GM21576 (cell line): ENCODE measurements at regions not wholly inside any gene's neighbourhood (a gene's known extent, or its start where the extent isn't known, plus 50 kb on each side); places are given as distances from the start of the nearest gene placed in this dataset.

Source experiments
- ATAC-seq: cut with Tn5 transposase; IDR thresholded peaks from one replicate; pipeline ENCODE4 v1.9.1; 2021; ENCODE audit warnings: mild to moderate bottlenecking, moderate library complexity; ENCODE audit not compliant: unreplicated experiment

DNA sequence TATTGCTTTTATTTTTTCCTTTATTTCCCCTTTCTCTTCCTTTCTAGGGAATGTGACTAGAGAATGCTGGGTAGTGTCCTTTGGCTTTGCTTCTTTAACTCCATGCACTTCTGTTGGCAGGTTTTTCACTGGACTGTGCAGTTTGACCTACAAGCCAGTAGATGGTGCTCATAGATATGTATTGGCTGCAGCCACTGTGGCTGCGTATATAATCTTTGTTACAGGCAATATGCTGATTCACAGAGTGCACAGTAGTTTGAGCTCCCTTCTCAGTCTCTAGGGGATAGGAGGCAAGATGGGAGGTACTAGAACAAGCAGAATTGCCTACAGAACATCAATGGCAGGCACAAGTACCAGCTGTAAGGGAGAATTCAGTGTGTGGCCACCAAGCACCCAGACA is 503.5 kb downstream of the LRFN5 start:
- no peak for ATAC-seq

- ATAC-seq = no peak
These were observed 488.5 kb downstream of the LRFN5 start for GRCh38 chr14:42095155-42095554.

DNA sequence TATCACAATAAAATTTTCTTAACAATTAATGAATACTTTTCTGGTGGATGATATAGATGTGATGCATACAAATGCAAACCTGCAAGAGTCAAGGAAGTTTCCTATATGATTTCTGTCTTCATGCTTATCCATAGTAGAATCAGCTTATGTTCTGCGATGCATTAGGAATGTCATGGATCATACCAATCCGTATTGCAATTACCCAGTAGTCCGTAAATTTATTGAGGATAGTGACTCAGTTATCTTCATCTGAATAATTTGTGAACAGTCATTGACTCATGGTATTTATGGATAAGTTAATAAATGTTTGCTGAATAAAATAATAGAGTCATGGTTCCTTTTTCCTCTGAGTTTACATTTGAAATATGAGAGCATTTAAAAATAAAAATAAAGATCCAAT is 483.4 kb downstream of the LRFN5 start:
- no peak for ATAC-seq

DNA sequence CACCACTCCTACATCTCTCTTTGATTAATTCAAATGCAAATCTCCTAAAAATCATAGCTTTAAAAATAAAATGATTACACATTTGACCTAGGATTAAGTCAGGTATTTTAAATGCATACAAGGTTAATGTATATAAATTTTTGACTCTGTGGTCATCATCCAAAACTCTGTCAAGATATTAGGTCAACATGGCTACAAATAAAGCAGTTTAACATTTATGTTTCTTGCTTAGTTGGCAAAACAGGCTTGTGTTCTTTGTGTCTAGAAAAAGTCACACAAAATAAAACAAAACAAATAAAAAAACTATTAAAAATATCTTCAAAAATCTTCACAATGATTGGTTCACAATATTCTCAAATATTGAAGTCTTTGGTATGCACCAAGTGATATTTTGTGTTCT is 473.2 kb downstream of the LRFN5 start:
- no peak for ATAC-seq

GRCh38 chr14:42078345-42078744 is 471.7 kb downstream of the LRFN5 start:
- no peak for ATAC-seq

GRCh38 chr14:42070031-42070430 is 463.4 kb downstream of the LRFN5 start:
- ATAC-seq = no peak

- ATAC-seq = no peak
These were observed 450.4 kb downstream of the LRFN5 start for GRCh38 chr14:42057111-42057510.

- ATAC-seq = no peak
These were observed 440.9 kb downstream of the LRFN5 start for GRCh38 chr14:42047421-42048055.

GRCh38 chr14:42045383-42045782 is 438.7 kb downstream of the LRFN5 start:
- ATAC-seq = no peak

GRCh38 chr14:42028607-42029006 is 421.9 kb downstream of the LRFN5 start:
- no peak for ATAC-seq

GRCh38 chr14:42027271-42027670 is 420.6 kb downstream of the LRFN5 start:
- no peak for ATAC-seq

GRCh38 chr14:42023452-42023851 is 416.8 kb downstream of the LRFN5 start:
- no peak for ATAC-seq

DNA sequence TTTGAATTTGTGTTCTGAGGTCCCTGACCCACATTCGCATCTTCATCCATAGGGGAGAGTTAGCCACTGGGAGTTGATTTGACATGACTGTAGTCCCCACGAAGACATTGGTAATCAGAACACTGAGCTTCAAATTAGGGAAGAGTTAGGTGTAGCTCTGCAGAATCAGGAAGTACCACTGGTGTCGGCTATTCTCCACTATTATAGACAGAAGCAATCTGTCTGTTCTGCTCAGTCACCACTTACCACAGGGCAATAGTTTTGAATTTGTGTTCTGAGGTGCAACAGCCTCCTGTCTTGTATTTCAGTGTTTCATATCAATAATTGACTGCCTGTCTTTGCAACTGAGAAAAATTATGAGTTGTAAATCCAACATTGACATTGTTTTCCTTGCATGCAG is 407.6 kb downstream of the LRFN5 start:
- ATAC-seq = no peak

- ATAC-seq = no peak
These were observed 406.9 kb downstream of the LRFN5 start for GRCh38 chr14:42013559-42013958.

DNA sequence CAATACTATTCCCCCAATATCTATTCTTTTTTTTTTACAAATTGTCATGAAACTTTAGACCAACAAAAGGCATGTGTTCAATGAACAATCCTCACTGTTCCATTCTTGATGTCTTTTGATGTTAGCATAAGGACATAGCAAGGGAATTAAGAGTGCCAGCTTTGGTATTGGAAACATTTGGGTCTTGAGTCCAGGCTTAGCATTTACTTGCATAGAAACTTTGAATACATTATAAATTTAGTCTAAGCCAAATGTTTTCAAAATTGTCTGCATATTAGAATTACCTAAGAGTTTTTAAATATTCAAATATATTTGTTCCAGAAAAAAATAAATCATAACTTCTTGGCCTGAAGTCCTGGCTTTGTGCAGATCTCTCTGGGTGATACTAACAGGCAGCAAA is 406.5 kb downstream of the LRFN5 start:
- ATAC-seq = no peak

DNA sequence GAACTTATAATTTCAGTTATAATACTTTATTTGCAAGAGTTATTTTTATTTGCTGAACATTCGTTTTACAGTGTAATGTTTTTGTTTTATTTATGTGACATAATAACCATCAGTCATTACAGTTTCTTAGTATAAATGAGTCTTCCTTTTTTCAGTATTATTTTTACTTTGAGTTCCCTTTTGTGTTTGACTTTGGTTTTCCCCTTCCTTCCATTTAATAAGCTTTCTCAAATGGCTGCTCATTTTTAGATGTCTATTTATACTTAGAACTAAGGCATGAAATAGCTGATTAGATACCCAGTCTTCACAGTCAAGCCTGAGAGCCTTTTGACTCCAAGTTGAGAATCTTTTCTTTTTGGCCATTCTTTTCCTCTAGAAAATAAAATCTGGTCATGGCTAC is 404.5 kb downstream of the LRFN5 start:
- no peak for ATAC-seq

GRCh38 chr14:42004321-42004720 is 397.6 kb downstream of the LRFN5 start:
- no peak for ATAC-seq

GRCh38 chr14:42002141-42002540 is 395.5 kb downstream of the LRFN5 start:
- no peak for ATAC-seq

DNA sequence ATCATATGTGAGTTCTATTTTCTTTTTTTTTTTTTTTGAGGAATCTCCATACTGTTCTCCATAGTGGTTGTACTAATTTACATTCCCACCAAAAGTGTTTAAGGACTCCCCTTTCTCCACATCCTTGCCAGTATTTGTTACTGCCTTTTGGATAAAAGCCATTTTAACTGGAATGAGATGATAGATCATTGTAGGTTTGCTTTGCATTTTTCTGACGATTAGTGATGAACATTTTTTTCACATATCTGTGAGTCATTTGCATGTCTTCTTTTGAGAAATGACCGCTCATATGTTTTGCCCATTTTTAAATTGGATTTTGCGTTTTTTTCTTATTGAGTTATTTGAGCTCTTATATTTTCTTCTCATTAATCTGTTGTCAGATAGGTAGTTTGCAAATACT is 394.8 kb downstream of the LRFN5 start:
- no peak for ATAC-seq

GRCh38 chr14:42000450-42000849 is 393.8 kb downstream of the LRFN5 start:
- no peak for ATAC-seq

DNA sequence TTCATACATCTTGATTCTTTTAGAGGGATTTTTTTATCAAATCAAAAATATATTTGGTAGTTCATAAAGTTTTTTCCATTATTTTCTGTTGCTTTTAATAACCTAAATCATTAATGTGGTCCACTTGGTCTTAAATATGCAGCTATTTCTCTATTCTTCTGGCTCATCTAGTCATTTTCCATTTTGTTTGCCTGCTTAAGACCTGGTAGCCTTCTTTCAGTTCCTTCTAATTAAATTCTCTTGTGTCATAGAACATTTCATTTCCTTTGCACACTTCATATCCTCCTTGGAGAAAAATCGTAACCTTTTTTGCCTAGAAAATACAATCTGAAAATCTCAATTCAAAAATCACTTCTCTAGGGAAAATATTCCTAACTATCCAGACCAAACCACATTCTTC is 387.0 kb downstream of the LRFN5 start:
- ATAC-seq = no peak

GRCh38 chr14:41986700-41987099 is 380.0 kb downstream of the LRFN5 start:
- ATAC-seq = no peak

- ATAC-seq = no peak
These were observed 379.5 kb downstream of the LRFN5 start for GRCh38 chr14:41986083-41986645.
